ENCODE measurements at regions not wholly inside any gene's neighbourhood (a gene's known extent, or its start where the extent isn't known, plus 50 kb on each side); places are given as distances from the start of the nearest gene placed in this dataset.

- TF ChIP-seq CTCF (IDR thresholded peaks at IDR 0.05) (no peak), POLR2A (IDR thresholded peaks at IDR 0.05) (no peak)
These were observed 117.2 kb upstream of the HS6ST1 start for GRCh38 chr2:128435576-128436478.

Measured in testis (tissue), 2 donors.